Prostate gland (tissue), 2 donors: ENCODE measurements at regions not wholly inside any gene's neighbourhood (a gene's known extent, or its start where the extent isn't known, plus 50 kb on each side); places are given as distances from the start of the nearest gene placed in this dataset.

Experiments
- DNase-seq: peaks from one replicate; pipeline ENCODE4 v3.0.0-alpha.2; 2019; ENCODE audit warnings: low spot score
- H3K27ac ChIP-seq, 2 donors: fragments of 200-600 bp; sonication (generic); 2 replicates each; pipeline ENCODE4 v1.5.1; 2017 to 2019
- H3K27me3 ChIP-seq: fragments of 200-600 bp; sonication (generic); replicated peaks from 2 replicates; pipeline ENCODE4 v1.5.1; 2019; ENCODE audit not compliant: insufficient read depth
- H3K36me3 ChIP-seq, 2 donors: fragments of 200-600 bp; sonication (generic); 1 replicate in 1 of 2; 2 replicates in 1 of 2; pipeline versions ENCODE4 v1.5.1 to v1.8.1; 2017 to 2019
- H3K4me1 ChIP-seq: fragments of 200-600 bp; sonication (generic); replicated peaks from 2 replicates; pipeline ENCODE4 v1.5.1; 2019
- H3K4me3 ChIP-seq, 2 donors: fragments of 200-600 bp; sonication (generic); 2 replicates each; pipeline ENCODE4 v1.5.1; 2017 to 2019
- H3K9me3 ChIP-seq: fragments of 200-600 bp; sonication (generic); 2 replicates; pipeline ENCODE4 v1.5.1; 2017
- CTCF ChIP-seq, 4 experiments: fragments of 200-600 bp in 2 of 4; fragments of 450-650 bp in 2 of 4; sonication (generic) in 2 of 4; IDR thresholded peaks; 1 replicate in 3 of 4; 2 replicates in 1 of 4; pipeline ENCODE4 v1.5.1; 2016 to 2019; ENCODE audit warnings: antibody characterized with exemption in 4 of 4, mild to moderate bottlenecking in 2 of 4, moderate library complexity in 2 of 4
- POLR2A ChIP-seq: fragments of 450-650 bp; IDR thresholded peaks from one replicate; pipeline ENCODE4 v1.6.1; 2016; ENCODE audit warnings: antibody characterized with exemption, mild to moderate bottlenecking
- POLR2AphosphoS5 ChIP-seq: sonication (generic); formaldehyde crosslinking; IDR thresholded peaks from one replicate; pipeline ENCODE4 v1.6.1; 2017; ENCODE audit warnings: antibody characterized with exemption
- WGBS: methylation state at CpG from one replicate; pipeline ENCODE4 v1.1.5; 2018; 5-methylcytosine and 5-hydroxymethylcytosine counted together
- intact Hi-C: fragments of 100-400 bp; cut with DNase I; formaldehyde crosslinking; loops from one replicate; pipeline ENCODE4 v1.14.2; 2022

DNA sequence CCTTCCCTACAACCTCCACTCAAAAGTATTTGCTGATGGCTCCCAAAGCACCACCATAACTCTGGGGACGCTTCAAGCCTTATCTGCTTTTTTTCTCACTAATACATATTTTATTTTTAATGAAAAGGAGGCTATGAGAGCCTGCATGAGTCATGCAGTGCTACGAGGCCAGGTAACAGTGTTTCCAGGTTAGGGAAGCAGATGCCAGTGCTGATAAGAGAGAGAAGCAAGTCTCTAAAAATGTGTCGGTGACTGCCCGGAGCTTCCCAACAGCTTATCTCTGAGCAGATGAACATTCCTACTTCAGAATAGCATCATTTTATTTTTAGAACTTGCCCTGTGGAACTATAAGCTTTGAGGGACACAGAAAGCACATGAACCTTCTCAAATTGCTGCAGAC lies 931.5 kb downstream of the CCSER2 start:
- no peaks in the 10 kb centered on the region for H3K9me3 ChIP-seq
- WGBS, result 31% methylated on average over 4 of the region's 4 CpGs
- no peaks in the 10 kb centered on the region for H3K36me3 ChIP-seq
- H3K4me1 ChIP-seq, result no peaks in the 10 kb centered on the region
- no peaks in the 10 kb centered on the region for H3K27me3 ChIP-seq
- no peak overlapping the region for H3K4me3 ChIP-seq
- intact Hi-C loops, result no loop called here
- no peak for TF ChIP-seq POLR2A
- DNase-seq, result no peak
- H3K27ac ChIP-seq, result no peak overlapping the region

DNA sequence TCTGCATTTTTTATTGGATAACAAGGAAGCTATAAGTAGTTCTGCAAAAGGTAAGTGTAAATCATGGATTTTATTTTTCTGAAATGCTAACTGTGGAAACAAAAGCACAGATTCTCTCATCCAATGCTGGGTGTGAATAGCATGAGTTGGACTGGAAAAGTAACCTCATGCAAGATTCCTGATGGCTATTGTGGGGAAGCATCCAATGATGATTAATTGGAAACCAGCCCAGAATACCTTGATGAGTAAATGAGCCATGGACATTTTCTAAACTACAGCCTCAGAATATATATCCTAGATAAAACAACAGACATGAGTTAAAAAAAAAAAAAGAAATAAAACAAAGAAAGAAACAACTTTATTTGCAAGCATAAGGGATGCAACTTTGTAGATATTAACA lies 934.6 kb downstream of the CCSER2 start:
- H3K27ac ChIP-seq, result no peak overlapping the region
- no peak for DNase-seq
- no peaks in the 10 kb centered on the region for H3K4me1 ChIP-seq
- no peak overlapping the region for H3K4me3 ChIP-seq
- H3K36me3 ChIP-seq, result no peaks in the 10 kb centered on the region
- intact Hi-C loops, result no loop called here
- TF ChIP-seq CTCF (IDR thresholded peaks at IDR 0.05), result no peak
- no peak for TF ChIP-seq POLR2A
- no peak for TF ChIP-seq POLR2AphosphoS5
- no peaks in the 10 kb centered on the region for H3K27me3 ChIP-seq
- no peaks in the 10 kb centered on the region for H3K9me3 ChIP-seq

DNA sequence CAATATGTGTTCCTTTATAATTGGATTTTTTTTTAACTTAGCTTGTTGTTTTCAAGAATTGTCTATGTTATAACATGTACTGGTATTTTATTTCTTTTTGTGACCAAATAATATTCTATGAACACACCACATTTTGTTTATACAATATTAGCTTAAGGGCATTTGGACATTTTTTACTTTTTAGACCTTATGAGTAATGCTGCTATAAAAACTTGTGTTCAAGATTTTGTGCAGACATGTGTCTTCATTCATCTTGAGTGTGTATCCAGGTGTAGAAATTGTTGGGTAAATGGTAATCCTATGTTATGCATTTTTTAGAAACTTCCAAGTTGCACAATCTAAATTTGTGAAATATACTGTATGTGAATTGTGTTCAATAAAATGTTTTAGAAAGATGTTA lies 936.7 kb downstream of the CCSER2 start:
- Histone ChIP-seq H3K27ac (no peak overlapping the region), H3K36me3 (no peaks in the 10 kb centered on the region), H3K27me3 (no peaks in the 10 kb centered on the region), H3K9me3 (no peaks in the 10 kb centered on the region), H3K4me3 (no peak overlapping the region), H3K4me1 (no peaks in the 10 kb centered on the region)
- TF ChIP-seq POLR2AphosphoS5, result no peak
- no peak for TF ChIP-seq CTCF (IDR thresholded peaks at IDR 0.05)
- no peak for TF ChIP-seq POLR2A
- DNase-seq, result no peak
- intact Hi-C loops, result no loop called here

GRCh38 chr10:85266808-85267207 lies 938.4 kb downstream of the CCSER2 start:
- TF ChIP-seq POLR2AphosphoS5 (no peak), CTCF (IDR thresholded peaks at IDR 0.05) (no peak), POLR2A (no peak)
- no peaks in the 10 kb centered on the region for H3K9me3 ChIP-seq
- DNase-seq, result no peak
- H3K27ac ChIP-seq, result no peak overlapping the region
- H3K27me3 ChIP-seq, result no peaks in the 10 kb centered on the region
- H3K4me1 ChIP-seq, result no peaks in the 10 kb centered on the region
- intact Hi-C loops, result no loop called here
- no peaks in the 10 kb centered on the region for H3K36me3 ChIP-seq
- 45% methylated on average over 1 of the region's 1 CpG for WGBS
- no peak overlapping the region for H3K4me3 ChIP-seq

GRCh38 chr10:85280014-85280413 lies 951.6 kb downstream of the CCSER2 start:
- no peak for DNase-seq

More at GRCh38 chr10:85280014-85280413, 951.6 kb downstream of the CCSER2 start:
- TF ChIP-seq POLR2A (no peak), POLR2AphosphoS5 (no peak), CTCF (IDR thresholded peaks at IDR 0.05) (no peak)
- H3K9me3 ChIP-seq, result no peaks in the 10 kb centered on the region
- H3K27me3 ChIP-seq, result no peaks in the 10 kb centered on the region
- WGBS, result 38% methylated on average over 4 of the region's 4 CpGs
- H3K36me3 ChIP-seq, result no peaks in the 10 kb centered on the region
- H3K4me1 ChIP-seq, result no peaks in the 10 kb centered on the region
- H3K4me3 ChIP-seq, result no peak overlapping the region
- no peak overlapping the region for H3K27ac ChIP-seq
- intact Hi-C loops, result no loop called here
